HepG2 (cell line): ENCODE measurements at regions not wholly inside any gene's neighbourhood (a gene's known extent, or its start where the extent isn't known, plus 50 kb on each side); places are given as distances from the start of the nearest gene placed in this dataset.

Experiments
- BHLHE40 ChIP-seq: IDR thresholded peaks from 2 replicates; pipeline ENCODE4 v1.6.1; 2011; ENCODE audit warnings: low read length, improper control_type of control experiment
- CBX2 ChIP-seq, 2 experiments: fragments of 200-600 bp in 1 of 2; sonication (generic); formaldehyde crosslinking in 1 of 2; IDR thresholded peaks; 2 replicates each; pipeline versions ENCODE4 v1.7.0 to v1.8.1; 2018 to 2022; ENCODE audit warnings: low read depth in 2 of 2, low read length in 1 of 2, mild to moderate bottlenecking in 1 of 2, missing genetic modification reagents in 1 of 2
- HDAC2 ChIP-seq: sonication (generic); formaldehyde crosslinking; IDR thresholded peaks from 2 replicates; pipeline ENCODE4 v1.4.0; 2020; ENCODE audit warnings: missing genetic modification reagents
- HHEX ChIP-seq: IDR thresholded peaks from 2 replicates; pipeline ENCODE4 v1.6.1; 2016; ENCODE audit warnings: control low read depth
- KDM6A ChIP-seq: IDR thresholded peaks from 2 replicates; pipeline ENCODE4 v1.6.1; 2016; ENCODE audit warnings: low read depth
- KLF12 ChIP-seq: sonication (generic); formaldehyde crosslinking; IDR thresholded peaks from 2 replicates; pipeline ENCODE4 v1.4.0; 2020; ENCODE audit warnings: missing genetic modification reagents, borderline replicate concordance
- MYNN ChIP-seq: sonication (generic); formaldehyde crosslinking; IDR thresholded peaks from 2 replicates; pipeline ENCODE4 v1.4.0; 2020; ENCODE audit warnings: mild to moderate bottlenecking, low read depth, missing genetic modification reagents
- NFIC ChIP-seq: IDR thresholded peaks from 2 replicates; pipeline ENCODE4 v1.6.1; 2012; ENCODE audit warnings: mild to moderate bottlenecking, low read length, inconsistent platforms
- POGK ChIP-seq: sonication (generic); formaldehyde crosslinking; conservative IDR thresholded peaks from 2 replicates; pipeline ENCODE4 v1.8.0; 2022; ENCODE audit warnings: mild to moderate bottlenecking, moderate library complexity, missing genetic modification reagents
- RARG ChIP-seq: sonication (generic); formaldehyde crosslinking; IDR thresholded peaks from 2 replicates; pipeline ENCODE4 v1.4.0; 2020; ENCODE audit warnings: low read depth, mild to moderate bottlenecking, missing genetic modification reagents
- RBM39 ChIP-seq: fragments of 200-400 bp; formaldehyde crosslinking; IDR thresholded peaks from one replicate; pipeline ENCODE4 v1.6.1; 2018; ENCODE audit warnings: antibody characterized with exemption, mild to moderate bottlenecking, low read depth, low read length; ENCODE audit not compliant: poor library complexity, severe bottlenecking
- SALL2 ChIP-seq: sonication (generic); formaldehyde crosslinking; IDR thresholded peaks from 2 replicates; pipeline ENCODE4 v1.8.1; 2023; ENCODE audit warnings: mild to moderate bottlenecking, missing genetic modification reagents, inconsistent platforms
- SETDB1 ChIP-seq: sonication (generic); formaldehyde crosslinking; IDR thresholded peaks from 2 replicates; pipeline ENCODE4 v1.5.1; 2020; ENCODE audit warnings: missing genetic modification reagents, mild to moderate bottlenecking, borderline replicate concordance
- ZFP1 ChIP-seq: IDR thresholded peaks from 2 replicates; pipeline ENCODE4 v1.6.1; 2016
- ZNF678 ChIP-seq: sonication (generic); formaldehyde crosslinking; IDR thresholded peaks from 2 replicates; pipeline ENCODE4 v1.4.0; 2020; ENCODE audit warnings: mild to moderate bottlenecking, missing genetic modification reagents
- TF ChIP-seq, protein P1 (sequence below): sonication (generic); formaldehyde crosslinking; conservative IDR thresholded peaks from 2 replicates; pipeline ENCODE4 v1.4.0; 2020; ENCODE audit warnings: missing genetic modification reagents
- TF ChIP-seq, protein P2 (sequence below): sonication (generic); formaldehyde crosslinking; IDR thresholded peaks from 2 replicates; pipeline ENCODE4 v1.9.0; 2022; ENCODE audit warnings: low read depth, missing genetic modification reagents

DNA sequence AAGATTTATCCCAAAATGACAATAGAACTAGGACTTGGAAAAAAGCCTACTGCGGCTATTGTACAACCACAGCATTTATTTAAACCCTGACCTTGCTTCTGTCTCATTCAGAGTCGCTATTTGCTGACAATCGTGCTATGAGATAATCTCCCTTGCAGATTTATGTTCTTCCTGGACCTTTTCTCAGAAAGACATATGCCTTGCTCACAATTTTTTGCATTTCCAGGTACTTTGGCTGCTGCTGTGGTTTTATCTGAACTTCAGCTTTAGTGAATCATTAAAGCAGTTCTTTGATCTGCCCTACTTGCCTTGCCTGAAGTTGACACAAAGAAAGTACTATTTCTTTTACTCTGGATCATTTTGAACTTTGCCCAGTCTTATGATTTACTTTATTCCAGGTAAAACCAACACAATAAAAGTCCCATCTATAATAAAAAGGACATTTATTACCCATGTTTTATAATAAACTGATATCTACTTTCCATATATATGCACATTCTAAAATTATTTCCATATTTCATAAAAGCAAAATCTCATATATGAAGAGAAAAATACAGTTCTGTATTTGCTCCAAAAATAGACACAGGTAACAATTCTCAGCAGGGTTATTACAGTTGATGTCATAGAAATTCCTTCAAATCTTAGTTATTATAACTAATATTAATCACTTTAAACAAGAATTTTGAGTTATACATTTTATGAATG, 63.4 kb upstream of the CARD18 start (continued):
- TF ChIP-seq HHEX (peak; percentile 43; the same call in 1 of the 2 replicates), RBM39 (no peak), ZNF678 (no peak), HDAC2 (CRISPR knock-in tag) (peak; percentile 79), SALL2 (CRISPR knock-in tag) (no peak), SETDB1 (no peak), ZFP1 (no peak), KLF12 (CRISPR knock-in tag) (no peak), POGK (CRISPR knock-in tag) (peak; percentile 56; the same call in 1 of the 2 replicates), KDM6A (peak; percentile 60), BHLHE40 (no peak), NFIC (peak; percentile 93), RARG (CRISPR knock-in tag) (no peak), CBX2 (IDR thresholded peaks at IDR 0.05; ENCODE audit: low read depth, low read length) (no peak), CBX2 (CRISPR knock-in tag; IDR thresholded peaks at IDR 0.05; ENCODE audit: low read depth) (no peak), MYNN (CRISPR knock-in tag) (peak; percentile 62; the same call in 1 of the 2 replicates)
- TF ChIP-seq, protein P1, sequence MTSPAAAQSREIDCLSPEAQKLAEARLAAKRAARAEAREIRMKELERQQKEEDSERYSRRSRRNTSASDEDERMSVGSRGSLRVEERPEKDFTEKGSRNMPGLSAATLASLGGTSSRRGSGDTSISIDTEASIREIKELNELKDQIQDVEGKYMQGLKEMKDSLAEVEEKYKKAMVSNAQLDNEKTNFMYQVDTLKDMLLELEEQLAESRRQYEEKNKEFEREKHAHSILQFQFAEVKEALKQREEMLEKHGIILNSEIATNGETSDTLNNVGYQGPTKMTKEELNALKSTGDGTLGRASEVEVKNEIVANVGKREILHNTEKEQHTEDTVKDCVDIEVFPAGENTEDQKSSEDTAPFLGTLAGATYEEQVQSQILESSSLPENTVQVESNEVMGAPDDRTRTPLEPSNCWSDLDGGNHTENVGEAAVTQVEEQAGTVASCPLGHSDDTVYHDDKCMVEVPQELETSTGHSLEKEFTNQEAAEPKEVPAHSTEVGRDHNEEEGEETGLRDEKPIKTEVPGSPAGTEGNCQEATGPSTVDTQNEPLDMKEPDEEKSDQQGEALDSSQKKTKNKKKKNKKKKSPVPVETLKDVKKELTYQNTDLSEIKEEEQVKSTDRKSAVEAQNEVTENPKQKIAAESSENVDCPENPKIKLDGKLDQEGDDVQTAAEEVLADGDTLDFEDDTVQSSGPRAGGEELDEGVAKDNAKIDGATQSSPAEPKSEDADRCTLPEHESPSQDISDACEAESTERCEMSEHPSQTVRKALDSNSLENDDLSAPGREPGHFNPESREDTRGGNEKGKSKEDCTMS (CRISPR knock-in tag), result no peak
- TF ChIP-seq, protein P2, sequence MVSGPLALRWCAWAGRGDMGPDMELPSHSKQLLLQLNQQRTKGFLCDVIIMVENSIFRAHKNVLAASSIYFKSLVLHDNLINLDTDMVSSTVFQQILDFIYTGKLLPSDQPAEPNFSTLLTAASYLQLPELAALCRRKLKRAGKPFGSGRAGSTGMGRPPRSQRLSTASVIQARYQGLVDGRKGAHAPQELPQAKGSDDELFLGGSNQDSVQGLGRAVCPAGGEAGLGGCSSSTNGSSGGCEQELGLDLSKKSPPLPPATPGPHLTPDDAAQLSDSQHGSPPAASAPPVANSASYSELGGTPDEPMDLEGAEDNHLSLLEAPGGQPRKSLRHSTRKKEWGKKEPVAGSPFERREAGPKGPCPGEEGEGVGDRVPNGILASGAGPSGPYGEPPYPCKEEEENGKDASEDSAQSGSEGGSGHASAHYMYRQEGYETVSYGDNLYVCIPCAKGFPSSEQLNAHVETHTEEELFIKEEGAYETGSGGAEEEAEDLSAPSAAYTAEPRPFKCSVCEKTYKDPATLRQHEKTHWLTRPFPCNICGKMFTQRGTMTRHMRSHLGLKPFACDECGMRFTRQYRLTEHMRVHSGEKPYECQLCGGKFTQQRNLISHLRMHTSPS (CRISPR knock-in tag), result no peak
